A204.1 (cell line): ENCODE measurements at regions not wholly inside any gene's neighbourhood (a gene's known extent, or its start where the extent isn't known, plus 50 kb on each side); places are given as distances from the start of the nearest gene placed in this dataset.

Source experiments
- FAIRE-seq: peaks from 2 replicates; lab custom pipeline; 2012; peaks lifted over from hg19 to GRCh38; lab: Jason Lieb, UNC

- no peak for FAIRE-seq
Observed at GRCh38 chr2:71811157-71811556, 336.5 kb downstream of the CYP26B1 start.

GRCh38 chr2:71807581-71808451, 339.8 kb downstream of the CYP26B1 start:
- no peak for FAIRE-seq

GRCh38 chr2:71806432-71806831, 341.2 kb downstream of the CYP26B1 start:
- FAIRE-seq, result no peak

GRCh38 chr2:71804281-71804751, 343.3 kb downstream of the CYP26B1 start:
- FAIRE-seq, result no peak

GRCh38 chr2:71803398-71803797, 344.3 kb downstream of the CYP26B1 start:
- no peak for FAIRE-seq

GRCh38 chr2:71802556-71802955, 345.1 kb downstream of the CYP26B1 start:
- FAIRE-seq, result no peak

- no peak for FAIRE-seq
Observed at GRCh38 chr2:71801969-71802368, 345.7 kb downstream of the CYP26B1 start.

- FAIRE-seq, result no peak
Observed at GRCh38 chr2:71801556-71801955, 346.1 kb downstream of the CYP26B1 start.

GRCh38 chr2:71800851-71801250, 346.8 kb downstream of the CYP26B1 start:
- no peak for FAIRE-seq

GRCh38 chr2:71800106-71800809, 346.9 kb downstream of the DYSF start:
- no peak for FAIRE-seq

GRCh38 chr2:71799013-71799575, 345.7 kb downstream of the DYSF start:
- FAIRE-seq, result no peak

GRCh38 chr2:71798266-71799012, 345.1 kb downstream of the DYSF start:
- no peak for FAIRE-seq

- FAIRE-seq, result no peak
Observed at GRCh38 chr2:71797035-71797810, 343.9 kb downstream of the DYSF start.

GRCh38 chr2:71796174-71796593, 342.8 kb downstream of the DYSF start:
- FAIRE-seq, result no peak

GRCh38 chr2:71795486-71795885, 342.1 kb downstream of the DYSF start:
- FAIRE-seq, result no peak

- no peak for FAIRE-seq
Observed at GRCh38 chr2:71794611-71795010, 341.2 kb downstream of the DYSF start.

- FAIRE-seq, result no peak
Observed at GRCh38 chr2:71793926-71794325, 340.6 kb downstream of the DYSF start.

GRCh38 chr2:71792926-71793761, 339.8 kb downstream of the DYSF start:
- no peak for FAIRE-seq

GRCh38 chr2:71791501-71792135, 338.3 kb downstream of the DYSF start:
- no peak for FAIRE-seq

- FAIRE-seq, result no peak
Observed at GRCh38 chr2:71791061-71791450, 337.7 kb downstream of the DYSF start.
